Stimulated activated CD8-positive, alpha-beta memory T cell treated with anti-CD3 and anti-CD28 coated beads, Interleukin-15, amount 100 ng/mL, for 4 hours (primary cell): ENCODE measurements at regions not wholly inside any gene's neighbourhood (a gene's known extent, or its start where the extent isn't known, plus 50 kb on each side); places are given as distances from the start of the nearest gene placed in this dataset.
"Not testable (repeated sequence)": the region's sequence is repeated elsewhere in the genome, so short reads cannot be mapped to it uniquely, and the experiment has no call there.

Source experiments
- DNase-seq, 2 donors: peaks; one replicate each; pipeline ENCODE4 v3.0.0-alpha.2; 2020; ENCODE audit warnings: low read depth in 2 of 2

DNA sequence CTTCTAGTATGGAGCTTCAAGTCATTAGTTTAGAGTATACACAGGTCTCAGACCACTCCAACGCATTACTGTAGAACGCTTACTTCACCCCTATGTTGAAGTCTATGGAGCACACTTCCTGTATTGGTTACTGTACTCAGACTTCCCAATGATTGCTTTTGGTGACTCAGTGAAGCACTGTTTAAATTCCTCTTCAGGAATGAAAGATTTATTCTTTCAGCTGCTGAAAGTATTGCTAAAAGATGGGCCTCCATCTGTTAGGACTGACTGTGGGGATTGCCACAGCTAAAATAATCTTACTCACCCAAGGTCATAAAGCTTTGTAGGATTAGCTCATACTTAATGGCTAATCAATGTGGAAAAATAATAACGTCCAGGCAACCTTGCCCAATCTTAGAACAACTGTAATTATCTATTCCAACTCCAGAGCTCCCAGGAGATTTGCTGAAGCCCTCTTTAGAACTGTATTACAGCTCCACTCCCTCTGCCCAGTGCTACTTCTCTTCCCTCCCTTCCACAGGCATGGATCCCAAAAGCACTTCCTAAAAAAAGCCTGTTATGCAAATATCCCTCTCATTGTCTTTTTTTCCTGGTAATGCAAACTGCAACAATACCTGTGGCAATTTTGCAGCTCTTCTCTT is 281.9 kb upstream of the HS3ST1 start:
- DNase-seq = no peak

DNA sequence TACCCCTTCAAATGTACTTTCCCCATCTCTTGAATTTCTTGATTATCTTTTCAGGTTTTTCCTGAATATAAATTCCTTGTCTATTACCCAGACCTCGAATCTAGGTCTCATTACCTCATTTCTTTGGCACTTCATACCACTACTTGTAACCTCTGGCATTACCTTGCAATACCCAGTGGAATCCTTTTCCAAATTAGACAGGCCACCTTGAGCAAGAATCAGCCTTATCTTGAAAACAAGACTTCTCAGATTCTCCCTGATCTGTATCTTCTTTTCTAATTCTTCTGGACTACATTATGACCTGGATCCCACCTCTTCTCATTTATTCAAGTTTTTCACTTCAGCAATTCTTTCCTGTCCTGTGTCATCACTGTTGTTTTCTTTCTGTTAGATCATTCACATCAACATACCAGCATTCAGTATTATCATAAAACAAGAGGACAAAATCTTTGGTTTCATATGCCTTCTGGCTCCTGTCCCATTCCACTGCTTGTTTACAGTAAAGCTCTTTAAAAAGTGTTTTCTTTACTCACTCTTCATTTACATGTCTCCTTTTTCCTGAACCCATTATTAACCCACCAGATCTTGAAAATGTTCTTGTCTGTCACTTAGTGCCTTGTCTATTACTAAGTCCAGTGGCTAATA is 275.6 kb upstream of the HS3ST1 start:
- DNase-seq = no peak

DNA sequence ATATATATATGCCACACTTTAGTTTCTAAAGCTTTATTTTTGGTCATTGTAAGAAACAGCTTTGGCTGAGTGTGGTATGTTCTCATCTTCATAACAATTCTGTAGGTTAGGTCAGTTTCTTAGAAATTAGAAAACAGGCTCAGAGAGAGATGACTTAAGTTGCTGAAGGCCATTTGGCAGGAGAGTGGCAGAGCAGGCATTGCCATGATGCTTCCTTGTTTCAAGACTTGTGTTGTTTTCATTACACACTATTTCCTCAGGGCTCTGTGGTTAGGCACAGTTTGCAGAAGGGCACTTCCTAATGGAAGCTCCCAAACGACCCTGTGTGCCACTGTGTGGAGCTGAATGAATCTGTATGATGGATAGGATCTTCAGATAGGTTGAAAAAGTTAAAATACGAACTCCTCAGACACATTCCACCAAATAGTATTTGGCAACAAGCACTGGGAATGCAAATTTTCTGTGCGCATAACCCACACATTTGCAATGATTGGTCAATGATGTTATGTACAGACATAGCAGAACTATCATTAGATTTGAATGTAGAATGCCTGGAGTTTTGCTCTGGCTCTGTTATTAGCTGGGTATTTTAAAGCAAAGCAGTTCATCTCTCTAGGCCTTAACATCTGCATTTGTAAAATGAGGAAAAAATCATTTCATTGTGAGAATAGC is 274.3 kb upstream of the HS3ST1 start:
- no peak for DNase-seq

DNA sequence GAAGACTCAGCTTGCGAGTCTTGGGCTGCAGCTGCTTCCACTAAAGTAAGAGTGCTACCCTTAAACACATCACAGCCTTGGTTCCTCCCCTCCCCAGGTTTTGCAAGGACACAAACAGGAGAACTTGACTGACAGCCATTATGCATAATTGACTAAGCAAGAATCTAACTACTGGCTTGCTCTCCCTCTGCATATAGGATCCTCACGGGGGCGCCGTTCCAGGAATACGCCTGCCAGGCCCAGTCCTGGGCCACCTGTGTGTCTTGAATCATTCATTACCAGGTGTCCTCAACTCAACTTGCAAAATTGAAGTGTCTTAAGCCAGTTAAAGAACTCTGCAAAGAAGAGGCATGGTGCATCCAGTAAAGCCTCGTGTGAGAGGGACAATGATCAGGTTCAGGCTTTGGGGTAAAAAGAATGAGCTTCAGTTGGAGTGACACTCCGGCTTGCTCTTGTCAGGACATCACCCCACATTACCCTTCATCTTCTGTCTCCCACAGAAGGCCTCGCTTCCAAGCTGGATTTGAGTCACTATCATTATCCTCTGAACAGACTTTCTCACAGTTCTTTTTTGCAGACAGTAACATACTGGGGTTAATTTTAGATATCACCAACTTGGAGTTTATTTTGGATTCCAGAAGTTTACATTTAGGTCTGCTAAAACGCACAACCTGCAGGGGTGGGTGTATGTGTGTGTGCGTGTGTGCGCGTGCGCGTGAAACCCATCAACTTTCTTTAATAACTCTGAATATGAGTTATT is 273.5 kb upstream of the HS3ST1 start:
- DNase-seq = no peak

DNA sequence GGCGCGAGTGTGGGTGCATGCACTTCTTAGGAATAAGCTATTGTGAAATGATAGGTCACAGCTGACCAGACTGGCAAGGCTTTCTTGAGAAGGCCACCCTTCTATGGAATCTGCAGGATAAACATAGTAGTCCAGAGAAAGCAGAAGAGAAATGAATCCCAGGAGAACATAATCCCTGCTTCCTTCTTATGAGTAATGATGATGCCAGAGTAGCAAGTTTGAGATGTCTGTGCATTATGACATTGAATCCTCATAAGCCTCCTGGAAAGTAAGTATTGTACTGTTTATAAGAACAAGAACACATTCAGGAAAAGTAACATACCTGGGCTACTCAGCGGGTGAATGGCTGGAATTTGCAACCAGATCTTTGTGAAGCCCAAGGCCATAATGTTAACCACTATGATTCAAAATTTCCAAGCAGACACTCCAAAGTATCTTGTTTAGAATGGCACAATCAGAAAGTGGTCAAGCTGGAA is 272.1 kb upstream of the HS3ST1 start:
- DNase-seq = no peak

DNA sequence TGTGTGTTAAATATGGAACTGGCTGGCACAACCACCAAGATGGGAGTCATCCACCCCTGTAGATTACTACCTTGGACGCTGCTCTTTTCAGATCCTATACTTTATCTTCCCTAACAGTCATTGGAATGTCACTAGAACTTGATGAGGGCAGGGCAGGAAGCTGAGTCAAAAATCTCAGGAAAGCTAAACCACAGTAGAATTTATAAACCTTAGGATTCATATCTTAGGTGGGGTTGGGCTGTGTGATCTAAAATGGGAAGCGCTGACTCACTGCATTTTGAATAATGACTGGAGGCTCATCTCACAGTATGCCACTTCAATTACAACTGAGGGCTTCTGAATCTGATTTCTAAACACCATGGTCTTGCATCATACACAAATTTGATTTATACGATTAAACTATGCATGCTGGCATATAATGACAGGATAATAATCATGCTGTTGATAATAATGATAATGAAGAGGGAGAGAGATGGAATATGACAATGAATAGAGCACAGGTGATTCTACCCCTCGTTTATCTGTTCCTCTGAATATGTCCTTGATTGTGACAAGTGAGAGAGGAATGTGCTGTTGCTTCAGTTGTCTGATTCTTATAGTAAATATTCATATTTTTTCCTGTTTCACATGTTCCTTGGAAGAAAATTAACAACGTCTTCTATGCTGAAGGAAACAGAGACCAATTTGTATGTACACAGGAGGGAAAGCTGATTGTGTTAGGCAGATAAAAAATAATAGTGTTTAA is 270.3 kb upstream of the HS3ST1 start:
- no peak for DNase-seq

DNA sequence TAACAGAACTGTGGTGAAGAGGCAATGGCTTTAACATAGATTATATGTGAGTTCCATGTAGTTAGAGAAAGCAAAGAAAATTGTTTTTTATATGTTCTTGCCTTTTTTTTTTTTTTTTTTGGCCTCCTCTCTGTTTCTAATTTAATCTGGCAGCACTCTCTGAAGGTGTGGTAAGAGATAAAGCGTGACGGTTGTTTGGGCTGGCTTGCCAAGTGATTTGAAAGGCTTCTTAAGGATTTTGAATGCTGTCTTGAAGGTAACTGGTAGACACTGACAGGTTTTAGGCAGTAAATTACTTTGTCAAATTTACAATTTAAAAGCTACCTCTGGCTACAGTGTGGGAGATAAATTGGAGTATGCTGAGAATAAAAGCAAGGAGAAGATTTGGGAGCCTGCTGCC is 269.3 kb upstream of the HS3ST1 start:
- DNase-seq = no peak

DNA sequence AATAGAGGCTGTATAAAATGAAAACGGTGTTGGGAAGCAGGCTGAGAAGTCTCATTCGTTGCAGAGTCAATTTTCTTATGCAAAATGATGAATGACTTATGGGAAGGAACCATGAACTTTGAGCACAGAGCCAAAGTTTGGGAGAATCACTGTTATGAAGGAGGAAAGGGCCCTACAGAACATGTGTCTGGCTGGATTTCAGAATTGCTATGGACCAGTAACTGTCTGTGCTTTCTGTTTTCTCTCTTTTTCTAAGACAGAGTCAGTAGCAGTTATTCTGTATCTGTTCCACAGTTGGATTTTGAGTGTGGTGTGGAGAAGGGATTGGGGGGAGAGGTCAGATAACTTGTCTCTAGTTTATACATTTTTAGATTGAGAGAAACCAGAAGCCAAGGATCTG is 265.0 kb upstream of the HS3ST1 start:
- DNase-seq = no peak

DNA sequence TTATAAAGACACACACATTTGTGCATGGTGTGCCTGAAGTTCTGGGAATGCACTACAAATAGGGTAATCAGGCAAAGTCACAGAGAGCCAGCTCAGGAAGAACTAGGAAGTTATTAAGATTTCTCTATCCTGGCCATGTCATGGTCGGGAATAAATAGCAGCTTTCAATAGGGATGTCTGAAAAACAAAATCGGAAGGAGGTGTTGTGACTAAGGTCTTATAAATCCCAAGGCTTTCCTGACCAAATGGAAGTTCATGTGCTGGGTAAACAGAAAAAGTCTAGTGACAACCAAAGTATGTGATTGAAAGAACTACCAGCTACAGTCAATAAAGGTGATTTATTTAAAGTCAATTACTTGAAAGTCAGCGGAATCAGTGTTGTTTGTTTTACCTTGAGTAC is 262.5 kb upstream of the HS3ST1 start:
- DNase-seq = no peak

DNA sequence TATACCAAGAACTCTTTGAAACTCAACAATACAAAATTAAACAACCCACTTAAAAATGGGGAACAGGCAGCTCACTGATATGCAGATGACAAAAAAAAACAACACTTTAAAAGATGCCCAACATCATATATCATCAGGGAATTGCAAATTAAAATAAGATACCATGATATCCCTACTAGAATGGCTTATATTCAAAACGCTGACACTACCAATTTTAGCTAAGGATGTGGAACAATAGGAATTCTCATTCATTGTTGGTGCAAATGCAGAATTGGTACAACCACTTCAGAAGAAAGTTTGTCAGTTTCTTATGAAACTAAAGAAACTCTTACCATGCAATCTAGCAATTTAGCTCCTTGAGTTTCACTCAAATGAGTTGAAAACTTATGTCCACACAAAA is 259.0 kb upstream of the HS3ST1 start:
- no peak for DNase-seq

DNA sequence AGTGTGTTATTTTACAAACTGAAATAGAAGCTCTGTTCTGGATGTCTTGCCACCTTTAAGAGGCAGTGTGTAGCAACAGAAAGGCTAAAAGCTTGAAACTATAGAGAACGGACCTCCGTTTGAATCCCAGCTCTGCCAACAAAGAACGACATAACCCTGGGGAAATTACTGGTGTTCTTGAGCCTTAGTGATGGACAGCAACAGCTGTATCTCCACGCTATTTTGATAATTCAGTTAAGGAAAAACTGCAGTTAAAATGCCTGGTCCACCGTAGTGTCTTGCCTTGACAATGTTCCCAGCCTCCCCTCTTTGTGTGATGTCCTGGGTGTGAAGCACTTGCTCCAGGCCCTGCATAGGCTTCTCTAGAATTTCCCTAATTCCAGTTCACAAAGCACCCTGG is 256.8 kb upstream of the HS3ST1 start:
- no peak for DNase-seq

DNA sequence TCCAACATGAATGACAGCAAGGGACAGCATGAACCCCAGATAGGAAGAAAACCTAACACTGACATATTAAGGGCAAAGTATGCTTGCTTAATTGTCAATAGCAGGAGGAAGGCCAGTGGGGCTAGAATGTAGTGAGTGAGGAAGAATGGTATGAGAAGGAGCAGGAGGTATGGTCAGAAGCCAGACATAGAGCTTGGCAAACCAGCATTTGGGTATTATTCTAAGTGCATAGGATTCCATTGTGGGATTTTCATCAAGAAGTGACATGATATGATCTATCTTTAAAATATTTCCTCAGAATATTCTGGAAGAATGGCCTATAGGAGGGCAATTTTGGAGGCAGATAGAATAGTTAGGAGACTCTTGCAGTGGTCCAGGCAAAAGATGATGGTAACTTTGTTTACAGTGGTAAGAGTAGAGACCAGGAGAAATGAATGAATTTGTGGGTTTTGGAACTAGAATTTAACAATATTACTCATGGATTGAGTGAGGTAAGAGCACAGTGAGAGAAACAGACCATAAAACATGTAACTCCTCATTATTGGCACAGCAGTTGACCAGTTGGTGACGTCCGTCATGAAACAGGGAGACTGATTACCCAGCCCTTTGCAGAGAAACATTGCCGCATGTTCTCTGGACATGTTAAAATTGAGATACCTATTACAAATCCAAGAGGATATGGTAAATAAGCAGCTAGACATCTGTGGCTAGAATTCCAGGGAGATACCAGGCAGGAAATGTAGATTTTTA is 246.5 kb upstream of the HS3ST1 start:
- no peak for DNase-seq

DNA sequence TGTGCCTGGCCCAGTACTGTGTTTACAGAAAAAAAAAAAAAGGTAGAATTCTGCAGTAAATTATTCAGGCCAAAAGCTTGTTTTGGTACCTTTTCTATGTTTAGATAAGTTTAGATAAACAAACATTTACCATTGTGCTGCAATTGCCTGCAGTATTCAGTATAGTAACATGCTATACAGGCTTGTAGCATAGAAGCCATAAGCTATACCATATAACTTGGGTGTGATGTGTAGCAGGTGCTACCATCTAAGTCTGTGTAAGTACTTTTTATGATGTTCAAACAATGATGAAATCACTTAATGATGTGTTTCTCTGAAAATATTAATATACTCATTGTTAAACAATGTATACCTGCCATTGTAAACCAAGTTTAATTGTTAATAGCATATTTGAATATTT is 241.6 kb upstream of the HS3ST1 start:
- DNase-seq = no peak

DNA sequence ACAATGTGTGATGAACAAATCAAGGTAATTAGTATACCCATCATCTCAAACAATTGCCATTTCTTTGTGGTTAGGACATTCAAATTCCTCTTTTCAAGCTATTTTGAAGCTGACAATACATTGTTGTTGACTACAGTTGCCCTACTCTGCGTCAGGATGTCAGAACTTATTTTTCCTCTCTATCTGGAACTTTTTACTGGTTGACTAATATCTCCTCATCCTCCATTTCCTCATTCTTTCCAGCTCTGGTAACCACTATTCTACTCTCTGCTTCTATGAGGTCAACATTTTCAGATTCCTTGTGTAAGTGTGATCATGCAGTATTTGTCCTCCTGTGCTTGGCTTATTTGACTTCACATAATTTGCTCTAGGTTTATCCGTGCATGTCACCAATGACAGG is 240.5 kb upstream of the HS3ST1 start:
- DNase-seq = no peak

DNA sequence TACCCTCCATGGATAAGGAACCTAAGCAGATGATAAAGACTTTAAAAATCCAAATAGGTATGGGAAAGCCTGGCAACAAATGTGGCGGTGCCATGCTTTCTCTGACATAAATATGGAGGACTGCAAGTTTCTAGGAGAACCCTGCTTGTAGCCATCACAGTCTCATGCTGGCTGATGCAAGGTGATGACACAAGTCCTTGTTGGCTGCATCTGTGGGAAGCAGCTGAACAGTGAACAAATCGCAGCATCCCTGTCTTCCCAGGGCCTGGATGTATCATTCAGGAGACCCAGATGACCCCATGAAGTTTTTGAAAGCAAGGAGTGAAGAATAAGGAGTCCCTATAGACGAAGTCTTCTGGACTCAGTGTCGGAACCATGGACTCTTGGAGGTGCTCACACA is 234.4 kb upstream of the HS3ST1 start:
- no peak for DNase-seq

DNA sequence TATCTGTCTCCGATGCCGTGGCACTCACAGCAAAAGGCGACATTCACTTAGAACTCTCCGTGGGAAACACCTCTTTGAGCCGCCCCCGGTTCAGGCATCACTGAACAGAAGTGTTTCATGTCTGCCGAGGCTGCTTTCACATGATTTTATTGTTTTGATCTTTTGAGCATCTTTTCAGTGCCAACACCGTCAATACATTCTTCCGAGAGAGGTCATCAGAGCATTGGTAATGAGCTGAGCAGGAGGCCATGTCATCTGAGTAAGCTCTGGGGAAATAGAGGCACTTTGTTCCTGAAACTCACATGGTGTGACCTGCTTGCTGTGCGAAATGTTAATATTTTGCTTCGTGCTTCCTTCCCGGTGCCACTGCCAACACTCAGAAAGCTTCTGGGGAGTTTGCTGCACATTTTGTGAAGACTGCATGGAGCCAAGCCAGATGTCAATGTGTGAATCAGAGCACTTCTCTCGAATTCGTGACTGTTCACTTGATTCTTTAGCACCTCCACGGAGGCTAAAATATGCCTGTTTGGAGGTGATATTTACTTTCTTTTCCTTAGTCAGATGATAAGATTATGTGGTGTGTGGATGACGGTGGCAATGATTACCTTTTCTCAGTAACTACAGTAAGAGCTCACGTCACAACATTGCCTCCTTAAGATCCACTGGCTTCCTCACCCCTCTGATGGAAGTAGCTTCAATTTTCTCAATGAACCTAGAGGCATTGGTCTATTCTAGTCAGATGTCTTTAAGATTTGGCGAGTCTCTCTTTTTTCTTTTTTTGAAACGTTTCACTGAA is 222.3 kb upstream of the HS3ST1 start:
- DNase-seq = no peak

DNA sequence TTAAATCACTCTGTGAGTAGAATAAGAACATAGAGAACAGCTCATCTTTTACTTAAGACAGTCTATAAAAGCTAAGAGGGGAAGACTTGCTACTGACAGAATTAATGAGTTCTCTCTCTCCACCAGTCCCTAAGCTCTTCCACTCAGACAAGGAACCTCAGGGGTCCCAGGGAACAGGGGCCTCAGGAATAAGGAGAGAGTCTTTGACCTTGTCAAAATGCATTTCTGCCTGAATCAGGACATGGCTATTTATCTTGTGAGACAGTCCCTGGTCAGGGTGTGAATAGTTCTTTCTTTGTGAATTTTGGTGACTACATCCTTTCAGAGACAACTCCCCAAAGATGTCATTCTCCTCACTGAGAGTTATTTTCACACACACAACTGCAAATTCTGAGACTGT is 218.7 kb upstream of the HS3ST1 start:
- DNase-seq = no peak

DNA sequence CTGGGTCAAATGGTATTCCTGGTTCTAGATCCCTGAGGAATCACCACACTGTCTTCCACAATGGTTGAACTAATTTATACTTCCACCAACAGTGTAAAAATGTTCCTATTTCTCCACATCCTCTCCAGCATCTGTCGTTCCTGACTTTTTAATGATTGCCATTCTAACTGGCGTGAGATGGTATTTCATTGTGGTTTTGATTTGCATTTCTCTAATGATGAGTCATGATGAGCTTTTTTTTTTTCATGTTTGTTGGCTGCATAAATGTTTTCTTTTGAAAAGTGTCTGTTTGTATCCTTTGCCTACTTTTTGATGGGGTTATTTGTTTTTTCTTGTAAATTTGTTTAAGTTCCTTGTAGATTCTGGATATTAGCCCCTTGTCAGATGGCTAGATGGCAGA is 214.4 kb upstream of the HS3ST1 start:
- DNase-seq = not testable (repeated sequence)

DNA sequence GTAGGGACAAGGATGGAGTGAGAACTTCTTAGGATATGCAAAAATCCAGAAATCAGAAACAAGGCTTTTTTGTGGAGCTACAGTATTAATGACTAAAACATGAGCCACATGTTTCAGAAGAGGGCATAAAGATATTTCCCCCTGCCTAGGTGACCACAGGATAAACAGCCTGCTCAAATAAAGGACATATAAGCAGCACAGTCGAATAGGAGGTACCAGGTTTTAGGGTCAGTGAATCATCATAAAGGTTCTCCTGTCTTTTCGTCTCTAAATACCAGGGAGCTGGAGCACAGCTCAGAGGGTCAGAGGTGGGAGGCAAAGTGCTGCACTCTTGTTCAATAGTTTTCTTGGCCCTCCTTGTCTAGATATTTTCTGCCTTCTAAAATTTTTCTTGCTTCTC is 211.9 kb upstream of the HS3ST1 start:
- no peak for DNase-seq

DNA sequence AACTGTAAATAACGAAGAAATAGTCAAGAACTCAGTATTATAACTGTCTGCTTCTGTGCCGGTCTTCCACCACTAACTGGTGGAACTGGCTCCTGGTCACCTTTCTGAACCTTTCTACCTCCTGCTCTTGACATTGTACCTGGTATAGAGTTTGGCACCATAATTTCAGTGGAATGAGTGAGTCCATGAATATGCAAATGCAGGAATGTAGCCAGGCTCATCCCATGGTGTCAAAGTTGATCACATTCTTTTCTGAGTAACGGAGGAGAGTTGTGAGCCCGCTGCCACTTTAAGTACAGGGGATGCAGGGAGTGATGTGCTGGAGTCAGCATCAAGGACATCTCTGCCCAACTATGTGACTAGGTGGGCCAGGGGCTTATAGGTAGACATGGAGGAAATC is 207.9 kb upstream of the HS3ST1 start:
- no peak for DNase-seq
